HG03060 (cell line): ENCODE measurements at regions not wholly inside any gene's neighbourhood (a gene's known extent, or its start where the extent isn't known, plus 50 kb on each side); places are given as distances from the start of the nearest gene placed in this dataset.

Source experiments
- ATAC-seq: cut with Tn5 transposase; IDR thresholded peaks from one replicate; pipeline ENCODE4 v1.9.1; 2021; ENCODE audit warnings: low read depth, moderate number of reproducible peaks; ENCODE audit not compliant: unreplicated experiment

GRCh38 chr2:128548461-128548891 is 229.8 kb upstream of the HS6ST1 start:
- ATAC-seq, result no peak

DNA sequence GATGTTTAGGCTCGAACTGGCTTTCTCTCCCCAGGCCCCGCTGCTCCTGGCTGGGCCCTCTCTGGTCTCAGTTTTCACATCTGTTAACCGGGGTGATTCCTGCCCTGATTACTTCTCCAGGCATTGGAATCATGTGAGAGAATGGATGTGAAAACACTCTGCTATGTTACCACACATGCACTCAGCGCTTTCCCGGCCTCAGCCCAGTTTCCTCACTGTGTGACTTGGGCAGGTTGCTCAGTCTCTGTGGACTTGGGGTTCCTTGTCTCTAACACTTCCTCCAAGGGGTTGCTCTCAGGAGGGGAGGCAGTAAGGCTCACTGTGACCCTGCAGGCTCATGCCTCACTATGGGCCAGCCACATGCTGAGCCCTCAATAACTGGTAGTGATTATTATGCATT is 230.4 kb upstream of the HS6ST1 start:
- no peak for ATAC-seq

- ATAC-seq, result no peak
Measured at GRCh38 chr2:128549646-128550260, 231.1 kb upstream of the HS6ST1 start.

- no peak for ATAC-seq
Measured at GRCh38 chr2:128550389-128550788, 231.7 kb upstream of the HS6ST1 start.

DNA sequence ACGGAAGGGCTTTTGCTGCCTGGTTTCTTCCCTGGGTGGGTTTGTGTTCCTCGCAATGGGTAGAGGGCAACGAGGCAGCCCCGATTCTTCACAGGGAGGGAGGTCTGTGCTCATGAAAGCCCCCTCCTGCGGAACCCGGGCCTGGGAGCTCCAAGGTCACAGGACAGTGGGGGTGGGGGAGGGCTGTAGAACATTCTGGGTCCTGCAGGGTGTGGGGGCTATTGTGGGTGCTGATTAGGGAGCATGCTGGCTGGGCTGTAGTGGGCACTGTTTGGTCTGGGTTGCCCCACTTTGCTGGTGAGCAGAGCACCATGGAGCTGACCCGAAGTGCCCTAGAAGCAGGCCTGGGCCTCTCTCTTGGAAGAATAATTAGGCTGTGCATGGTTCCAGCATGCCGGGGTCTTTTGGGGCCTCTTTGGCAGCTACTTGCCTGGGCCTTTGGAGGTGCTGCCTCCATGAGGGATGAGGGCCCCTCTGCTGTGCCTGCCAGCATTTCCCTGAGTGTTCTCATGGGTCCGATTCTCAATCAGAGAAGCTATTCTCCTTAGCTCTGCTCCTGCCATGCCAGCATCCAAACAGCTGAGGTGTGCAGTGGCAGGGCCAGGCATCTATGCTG is 232.2 kb upstream of the HS6ST1 start:
- no peak for ATAC-seq

DNA sequence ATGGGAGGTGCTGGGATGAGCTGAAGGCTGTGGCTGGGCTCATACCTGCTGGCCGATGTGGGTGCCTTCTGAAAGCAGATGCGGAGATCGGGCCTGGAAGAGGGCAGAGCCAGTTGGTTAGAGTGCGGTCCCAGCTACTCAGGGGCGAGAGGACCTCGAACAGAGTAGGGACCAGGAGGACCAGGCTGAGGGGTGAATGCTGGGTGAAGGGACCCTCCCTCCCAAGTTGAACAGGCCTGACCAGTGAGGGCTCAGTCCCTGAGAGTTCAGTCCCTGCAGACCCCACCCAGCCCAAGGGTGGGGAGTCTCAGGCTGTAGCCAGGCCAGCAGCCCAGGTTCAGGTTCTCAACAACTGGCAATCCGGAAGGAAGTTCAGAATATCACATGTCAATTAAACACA is 232.8 kb upstream of the HS6ST1 start:
- ATAC-seq, result no peak

DNA sequence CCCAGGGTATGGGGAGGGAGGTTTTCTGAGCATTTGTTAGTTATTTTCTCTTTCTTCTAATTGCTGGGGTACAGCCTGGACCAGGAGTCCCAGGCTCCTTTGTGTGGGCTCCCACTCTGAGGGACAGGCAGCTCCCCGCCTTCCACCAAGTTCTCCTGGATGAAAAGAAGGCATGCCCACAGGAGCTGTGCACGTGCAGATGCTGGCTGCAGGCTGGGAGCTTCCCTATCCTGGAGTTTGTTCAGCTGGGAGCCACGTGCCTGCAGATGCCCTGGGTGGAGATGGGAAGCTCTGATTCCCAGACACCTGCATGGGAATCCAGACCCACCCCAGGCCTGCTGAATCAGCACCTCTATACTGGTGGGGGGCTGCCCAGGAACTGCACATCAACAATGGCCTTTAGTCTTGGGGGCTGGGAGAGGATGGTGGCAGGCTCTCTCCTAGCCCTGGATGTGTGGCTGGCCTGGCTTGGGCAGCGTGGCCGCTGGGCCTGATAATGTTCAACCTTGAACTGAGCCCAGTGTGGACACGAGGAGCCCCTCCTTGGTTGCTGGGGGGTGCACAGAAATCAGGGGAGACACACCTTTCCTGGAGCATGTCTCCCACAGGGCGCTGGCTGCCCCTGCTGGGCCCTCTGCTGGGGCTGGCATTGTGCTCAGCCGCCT is 233.6 kb upstream of the HS6ST1 start:
- ATAC-seq, result no peak

DNA sequence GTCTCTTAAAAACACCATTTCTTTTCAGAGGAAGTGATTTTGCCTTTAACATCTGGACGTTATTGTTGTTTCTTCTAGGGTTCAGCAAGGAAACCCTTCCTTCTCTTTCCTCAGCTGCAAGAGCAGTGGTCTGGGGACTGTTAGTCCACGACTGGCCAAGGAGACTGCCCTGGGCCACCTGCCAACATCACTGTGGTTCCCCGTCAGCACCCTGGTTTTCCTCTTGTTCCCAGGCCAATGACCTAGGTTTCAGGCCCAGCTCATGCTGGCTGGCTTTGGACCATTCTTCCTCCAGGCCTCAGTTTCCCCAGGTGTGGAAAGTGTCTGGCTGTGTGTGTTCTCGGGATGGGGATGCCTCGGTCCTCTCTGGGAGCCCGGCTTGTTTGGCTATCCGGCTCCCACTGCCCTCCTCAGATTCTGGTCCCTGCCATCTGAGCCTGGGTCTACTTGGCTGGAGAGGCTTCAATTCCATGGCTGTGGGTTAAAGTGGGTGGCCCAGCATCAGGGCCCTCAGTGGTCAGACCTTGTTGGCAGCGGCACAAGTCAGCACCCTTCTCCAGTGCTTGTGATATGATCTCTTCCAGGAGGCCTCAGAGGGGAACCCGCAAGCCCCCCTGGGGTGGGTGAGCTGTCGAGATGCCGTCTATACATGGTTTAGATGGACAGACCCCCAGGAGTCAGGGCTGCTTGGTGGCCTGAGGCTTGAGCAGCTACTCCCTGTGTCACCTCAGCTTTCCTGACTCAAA is 234.3 kb upstream of the HS6ST1 start:
- no peak for ATAC-seq

- no peak for ATAC-seq
Measured at GRCh38 chr2:128554151-128554769, 235.6 kb upstream of the HS6ST1 start.

DNA sequence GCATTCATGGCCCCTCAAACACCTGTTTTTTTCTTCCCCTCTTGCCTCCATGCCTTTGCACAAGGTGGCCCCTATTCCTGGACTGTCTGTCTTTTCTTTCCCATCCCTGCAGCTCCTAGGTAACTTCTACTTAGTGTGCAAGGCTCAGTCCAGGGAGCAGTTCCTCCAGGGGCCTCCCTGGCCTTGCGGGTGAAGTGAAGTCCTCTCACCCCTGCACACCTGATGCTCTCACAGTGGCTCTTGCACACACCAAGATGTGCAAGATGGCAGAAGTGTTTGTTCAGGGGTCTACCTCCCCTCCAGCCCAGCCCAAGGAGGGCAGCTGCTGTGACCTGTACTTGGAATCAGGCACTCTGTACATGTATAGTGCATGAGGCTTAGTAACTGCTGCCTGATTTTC is 236.8 kb upstream of the HS6ST1 start:
- ATAC-seq, result no peak

DNA sequence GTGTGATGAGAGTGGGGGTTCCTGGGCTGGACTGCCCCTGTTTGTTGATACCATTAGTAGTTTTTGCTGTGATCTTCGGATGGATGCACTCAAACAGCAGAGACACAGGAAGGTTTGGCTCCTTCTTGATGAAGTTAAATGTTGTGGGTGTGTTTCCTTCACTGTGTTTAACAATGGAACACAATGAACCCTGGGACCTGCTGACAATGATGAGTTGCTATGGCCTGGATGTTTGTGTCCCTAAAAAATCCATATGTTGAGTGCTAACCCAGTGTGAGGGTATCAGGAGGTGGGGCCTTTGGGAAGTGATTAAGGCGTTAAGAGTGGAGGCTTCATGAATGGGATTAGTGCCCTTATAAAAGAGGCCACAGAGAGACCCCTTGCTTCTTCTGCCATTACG is 237.4 kb upstream of the HS6ST1 start:
- no peak for ATAC-seq

GRCh38 chr2:128556633-128557032 is 238.0 kb upstream of the HS6ST1 start:
- no peak for ATAC-seq

- no peak for ATAC-seq
Measured at GRCh38 chr2:128557069-128557468, 238.4 kb upstream of the HS6ST1 start.

DNA sequence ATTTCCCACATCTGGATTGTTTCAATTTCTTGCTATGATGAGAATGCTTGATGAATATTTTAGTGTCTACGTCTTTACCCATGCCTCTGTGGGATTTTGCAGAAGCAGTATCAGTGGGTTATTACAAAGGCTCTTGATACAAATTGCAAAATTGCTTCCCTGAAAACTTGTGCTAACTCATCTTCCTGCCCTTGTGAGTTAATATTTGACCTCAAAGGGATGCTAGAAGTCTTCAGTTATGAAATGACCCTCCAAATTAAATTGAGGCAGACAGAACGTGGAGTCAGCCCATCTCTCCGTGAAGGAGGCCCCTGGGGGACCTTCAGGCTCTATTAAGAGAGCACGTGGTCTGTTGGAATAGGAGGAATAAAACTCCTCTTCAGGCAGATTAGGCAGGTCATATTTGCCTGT is 239.2 kb upstream of the HS6ST1 start:
- no peak for ATAC-seq

- ATAC-seq, result no peak
Measured at GRCh38 chr2:128558441-128558840, 239.8 kb upstream of the HS6ST1 start.

DNA sequence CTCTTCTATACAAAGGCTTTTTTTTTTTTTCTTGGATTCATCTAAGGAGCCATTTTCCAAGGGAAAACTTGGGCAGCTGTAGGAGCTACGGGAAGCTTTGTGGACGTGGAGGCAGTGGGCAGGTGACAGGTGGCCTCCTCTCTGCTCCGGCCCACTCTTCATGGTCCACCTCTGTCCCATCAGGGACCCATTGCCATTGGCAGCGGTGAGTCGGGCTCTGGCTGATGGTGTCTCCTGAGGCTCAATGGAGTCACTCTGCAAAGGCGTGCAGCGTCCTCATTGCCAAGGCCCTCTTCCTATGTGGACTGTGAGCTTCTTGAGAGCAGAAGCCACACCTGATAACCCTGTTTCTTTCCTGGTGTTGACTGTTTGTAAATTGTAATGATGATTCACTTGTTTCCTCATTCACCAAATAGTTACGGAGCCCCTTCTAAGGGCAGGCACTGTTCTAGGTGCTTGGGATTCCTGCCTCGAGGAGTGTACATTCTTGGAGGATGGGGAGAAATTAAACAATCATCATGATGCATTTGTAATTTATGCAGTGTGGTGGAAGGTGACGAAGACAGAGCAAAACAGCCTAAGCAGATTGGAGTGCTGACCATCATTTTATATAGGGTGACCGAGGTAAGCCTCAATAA is 240.3 kb upstream of the HS6ST1 start:
- ATAC-seq, result no peak

DNA sequence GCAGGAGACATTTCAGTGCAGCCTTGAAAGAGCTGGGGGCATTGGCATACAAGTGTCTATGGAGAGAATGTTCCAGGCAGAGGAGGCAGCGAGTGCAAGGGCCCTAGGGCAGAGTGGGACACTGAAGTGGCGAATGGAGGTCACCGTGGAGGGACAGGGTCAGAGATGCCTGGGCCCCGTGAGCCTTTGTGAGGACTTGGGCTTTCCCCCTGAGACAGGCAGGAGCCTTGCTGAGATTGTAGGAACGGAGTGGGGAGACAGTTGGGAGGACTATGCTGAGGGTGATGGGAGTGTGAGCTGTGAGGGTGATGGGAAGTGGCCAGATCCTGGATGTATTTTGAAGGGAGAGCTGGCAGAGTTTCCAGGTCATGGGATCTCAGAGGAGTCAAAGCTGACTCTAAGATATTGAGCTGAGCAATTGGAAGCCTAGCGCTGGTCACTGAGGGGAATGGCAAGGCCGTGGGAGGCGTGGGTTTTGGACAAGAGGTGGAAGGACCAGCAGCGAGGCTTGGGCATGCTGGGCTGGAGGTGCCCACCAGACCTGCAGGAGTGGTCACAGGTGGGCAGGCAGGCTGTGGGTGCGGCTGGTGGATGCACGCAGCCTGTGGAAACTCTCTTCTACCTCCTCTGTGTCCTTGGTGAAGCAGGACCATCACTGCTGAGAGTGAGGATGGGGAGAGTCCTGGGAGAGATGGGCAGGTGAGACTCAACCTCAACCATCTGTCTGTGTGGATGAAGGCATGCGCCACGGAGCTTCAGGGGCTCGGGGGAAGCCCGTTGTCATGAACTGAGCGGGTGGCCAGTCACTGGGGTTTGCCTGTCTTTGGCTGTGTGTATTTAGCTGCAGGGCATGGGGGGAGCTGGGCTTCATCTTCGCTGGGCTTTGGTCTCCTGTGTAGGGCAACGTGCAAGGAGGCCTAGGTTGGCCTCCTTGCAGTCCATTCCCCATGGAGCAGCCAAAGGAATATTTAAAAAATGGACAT is 241.2 kb upstream of the HS6ST1 start:
- no peak for ATAC-seq

- no peak for ATAC-seq
Measured at GRCh38 chr2:128560718-128561117, 242.1 kb upstream of the HS6ST1 start.
